Testis (tissue), 2 donors: ENCODE measurements at regions not wholly inside any gene's neighbourhood (a gene's known extent, or its start where the extent isn't known, plus 50 kb on each side); places are given as distances from the start of the nearest gene placed in this dataset.

ENCODE experiments used
- DNase-seq: peaks from one replicate; pipeline ENCODE4 v3.0.0-alpha.2; 2019
- H3K27ac ChIP-seq, 2 donors: fragments of 200-600 bp; sonication (generic); one replicate each; pipeline ENCODE4 v1.5.1; 2019
- H3K27me3 ChIP-seq: fragments of 200-600 bp; sonication (generic); one replicate; pipeline ENCODE4 v1.5.1; 2019
- H3K36me3 ChIP-seq: fragments of 200-600 bp; sonication (generic); one replicate; pipeline ENCODE4 v1.5.1; 2017; ENCODE audit warnings: low read depth; ENCODE audit errors: missing control alignments
- H3K4me1 ChIP-seq: fragments of 200-600 bp; sonication (generic); one replicate; pipeline ENCODE4 v1.5.1; 2019
- H3K4me3 ChIP-seq, 2 donors: fragments of 200-600 bp; sonication (generic); one replicate each; pipeline ENCODE4 v1.5.1; 2017 to 2019
- H3K9me3 ChIP-seq: fragments of 200-600 bp; sonication (generic); one replicate; pipeline ENCODE4 v1.5.1; 2017
- CTCF ChIP-seq, 3 experiments: fragments of 450-650 bp in 2 of 3; fragments of 200-600 bp in 1 of 3; sonication (generic) in 1 of 3; IDR thresholded peaks; one replicate each; pipeline ENCODE4 v1.5.1; 2016 to 2019; ENCODE audit warnings: antibody characterized with exemption in 3 of 3, mild to moderate bottlenecking in 2 of 3, moderate library complexity in 1 of 3
- POLR2A ChIP-seq: fragments of 450-650 bp; IDR thresholded peaks from one replicate; pipeline ENCODE4 v1.6.1; 2017; ENCODE audit warnings: antibody characterized with exemption, mild to moderate bottlenecking, moderate library complexity
- WGBS, 2 donors: methylation state at CpG; one replicate each; pipeline ENCODE4 v1.1.5; 2018; 5-methylcytosine and 5-hydroxymethylcytosine counted together
- intact Hi-C: fragments of 100-400 bp; cut with DNase I; formaldehyde crosslinking; loops from one replicate; pipeline ENCODE4 v1.15.1; 2023; ENCODE audit warnings: low total_unique reads

GRCh38 chr9:107953556-107954125, 464.1 kb upstream of the KLF4 start:
- DNase-seq: no peak
- no peaks in the 10 kb centered on the region for H3K36me3 ChIP-seq
- intact Hi-C loops: no loop called here
- H3K9me3 ChIP-seq: no peaks in the 10 kb centered on the region
- H3K4me1 ChIP-seq: no peaks in the 10 kb centered on the region
- WGBS, 2 donors: 88 to 93% methylated on average over 4 of the region's 4 CpGs
- TF ChIP-seq CTCF (IDR thresholded peaks at IDR 0.05): no peak
- no peak for TF ChIP-seq POLR2A
- H3K27me3 ChIP-seq: no peaks in the 10 kb centered on the region
- H3K4me3 ChIP-seq: no peak overlapping the region
- no peak overlapping the region for H3K27ac ChIP-seq

GRCh38 chr9:107952773-107953172, 463.2 kb upstream of the KLF4 start:
- no peak for DNase-seq
- 87 to 88% methylated on average over 1 of the region's 1 CpG for WGBS, 2 donors
- no peak for TF ChIP-seq POLR2A
- no peak for TF ChIP-seq CTCF (IDR thresholded peaks at IDR 0.05)
- Histone ChIP-seq H3K36me3 (no peaks in the 10 kb centered on the region), H3K27me3 (no peaks in the 10 kb centered on the region), H3K4me1 (no peaks in the 10 kb centered on the region), H3K9me3 (no peaks in the 10 kb centered on the region), H3K27ac (no peak overlapping the region), H3K4me3 (no peak overlapping the region)
- intact Hi-C loops: no loop called here

- 95 to 96% methylated on average over 2 of the region's 2 CpGs for WGBS, 2 donors
- no peak for DNase-seq
- H3K9me3 ChIP-seq: no peaks in the 10 kb centered on the region
- intact Hi-C loops: no loop called here
- H3K27ac ChIP-seq: no peak overlapping the region
- no peaks in the 10 kb centered on the region for H3K27me3 ChIP-seq
- H3K36me3 ChIP-seq: no peaks in the 10 kb centered on the region
- H3K4me1 ChIP-seq: no peaks in the 10 kb centered on the region
- no peak overlapping the region for H3K4me3 ChIP-seq
- no peak for TF ChIP-seq CTCF (IDR thresholded peaks at IDR 0.05)
- no peak for TF ChIP-seq POLR2A
Measured at GRCh38 chr9:107951511-107951910, 461.9 kb upstream of the KLF4 start.

GRCh38 chr9:107949061-107949460, 459.5 kb upstream of the KLF4 start:
- Histone ChIP-seq H3K27me3 (no peaks in the 10 kb centered on the region), H3K36me3 (no peaks in the 10 kb centered on the region), H3K9me3 (no peaks in the 10 kb centered on the region), H3K4me3 (no peak overlapping the region), H3K4me1 (no peaks in the 10 kb centered on the region), H3K27ac (no peak overlapping the region)
- WGBS, 2 donors: 83 to 94% methylated on average over 4 of the region's 4 CpGs
- no peak for DNase-seq
- intact Hi-C loops: no loop called here
- no peak for TF ChIP-seq CTCF (IDR thresholded peaks at IDR 0.05)
- no peak for TF ChIP-seq POLR2A

GRCh38 chr9:107948601-107949000, 459.0 kb upstream of the KLF4 start:
- 82 to 89% methylated on average over 2 of the region's 2 CpGs for WGBS, 2 donors
- intact Hi-C loops: no loop called here

More at GRCh38 chr9:107948601-107949000, 459.0 kb upstream of the KLF4 start:
- H3K9me3 ChIP-seq: no peaks in the 10 kb centered on the region
- TF ChIP-seq POLR2A (no peak), CTCF (IDR thresholded peaks at IDR 0.05) (no peak)
- no peak overlapping the region for H3K4me3 ChIP-seq
- no peaks in the 10 kb centered on the region for H3K27me3 ChIP-seq
- H3K27ac ChIP-seq: no peak overlapping the region
- no peaks in the 10 kb centered on the region for H3K4me1 ChIP-seq
- DNase-seq: no peak
- H3K36me3 ChIP-seq: no peaks in the 10 kb centered on the region
